SK-N-SH treated with all-trans-retinoic acid at 6 μM for 48 hours (cell line): ENCODE measurements at regions not wholly inside any gene's neighbourhood (a gene's known extent, or its start where the extent isn't known, plus 50 kb on each side); places are given as distances from the start of the nearest gene placed in this dataset.

Source experiments
- ATAC-seq: fragments of 200-7000 bp; cut with Tn5 transposase; 3 replicates; pipeline ENCODE4 v1.9.1; 2020; ENCODE audit warnings: mild to moderate bottlenecking, moderate library complexity
- ARNTL ChIP-seq: fragments of 450-650 bp; formaldehyde crosslinking; IDR thresholded peaks from 2 replicates; pipeline ENCODE4 v1.5.0; 2020; ENCODE audit warnings: low read depth, mild to moderate bottlenecking, moderate library complexity, borderline replicate concordance
- BACH2 ChIP-seq: fragments of 250-450 bp; sonication (Bioruptor Pico); IDR thresholded peaks from 2 replicates; pipeline ENCODE4 v1.9.0; 2021; ENCODE audit warnings: mild to moderate bottlenecking, borderline replicate concordance
- CSDC2 ChIP-seq: fragments of 250-450 bp; sonication (Bioruptor Pico); IDR thresholded peaks from 2 replicates; pipeline ENCODE4 v1.5.0; 2020; ENCODE audit warnings: mild to moderate bottlenecking, moderate library complexity
- CSRNP3 ChIP-seq: fragments of 250-450 bp; sonication (Bioruptor Pico); IDR thresholded peaks from 2 replicates; pipeline ENCODE4 v1.5.1; 2021; ENCODE audit warnings: mild to moderate bottlenecking, moderate library complexity
- ESRRG ChIP-seq: fragments of 250-450 bp; sonication (Bioruptor Pico); IDR thresholded peaks from 2 replicates; pipeline ENCODE4 v1.6.1; 2021; ENCODE audit warnings: mild to moderate bottlenecking
- GLIS3 ChIP-seq: fragments of 250-450 bp; sonication (Bioruptor Pico); IDR thresholded peaks from 2 replicates; pipeline ENCODE4 v1.5.0; 2020; ENCODE audit warnings: mild to moderate bottlenecking, moderate library complexity
- ISL1 ChIP-seq: fragments of 250-450 bp; sonication (Bioruptor Pico); IDR thresholded peaks from 2 replicates; pipeline ENCODE4 v2.1.2; 2022; ENCODE audit warnings: mild to moderate bottlenecking, moderate library complexity
- OSR1 ChIP-seq: fragments of 250-450 bp; sonication (Bioruptor Pico); IDR thresholded peaks from 2 replicates; pipeline ENCODE4 v1.8.0; 2022; ENCODE audit warnings: moderate library complexity, mild to moderate bottlenecking, inconsistent platforms
- PATZ1 ChIP-seq: fragments of 250-450 bp; sonication (Bioruptor Pico); IDR thresholded peaks from 2 replicates; pipeline ENCODE4 v1.8.0; 2020; ENCODE audit warnings: mild to moderate bottlenecking, moderate library complexity, borderline replicate concordance
- POU6F1 ChIP-seq: fragments of 250-450 bp; sonication (Bioruptor Pico); IDR thresholded peaks from 2 replicates; pipeline ENCODE4 v1.8.0; 2021; ENCODE audit warnings: low read depth, mild to moderate bottlenecking, moderate library complexity, borderline replicate concordance
- PPARA ChIP-seq: fragments of 250-450 bp; sonication (Bioruptor Pico); IDR thresholded peaks from 2 replicates; pipeline ENCODE4 v1.5.0; 2020; ENCODE audit warnings: mild to moderate bottlenecking, borderline replicate concordance
- RARB ChIP-seq: fragments of 250-450 bp; sonication (Bioruptor Pico); IDR thresholded peaks from 2 replicates; pipeline ENCODE4 v1.8.0; 2021; ENCODE audit warnings: mild to moderate bottlenecking, moderate library complexity
- SNAI2 ChIP-seq: fragments of 250-450 bp; sonication (Bioruptor Pico); IDR thresholded peaks from 2 replicates; pipeline ENCODE4 v1.5.0; 2020; ENCODE audit warnings: mild to moderate bottlenecking, moderate library complexity
- TCF4 ChIP-seq: fragments of 250-450 bp; sonication (Bioruptor Pico); IDR thresholded peaks from 2 replicates; pipeline ENCODE4 v1.8.0; 2021; ENCODE audit warnings: mild to moderate bottlenecking, moderate library complexity, borderline replicate concordance
- TOX ChIP-seq: fragments of 250-450 bp; sonication (Bioruptor Pico); IDR thresholded peaks from 2 replicates; pipeline ENCODE4 v1.8.0; 2021; ENCODE audit warnings: mild to moderate bottlenecking, moderate library complexity, borderline replicate concordance
- TSHZ2 ChIP-seq: fragments of 250-450 bp; sonication (Bioruptor Pico); IDR thresholded peaks from 2 replicates; pipeline ENCODE4 v1.5.0; 2020; ENCODE audit warnings: mild to moderate bottlenecking, moderate library complexity
- ZC3H10 ChIP-seq: fragments of 250-450 bp; sonication (Bioruptor Pico); IDR thresholded peaks from 2 replicates; pipeline ENCODE4 v1.5.1; 2021; ENCODE audit warnings: mild to moderate bottlenecking, moderate library complexity
- ZFP3 ChIP-seq: fragments of 250-450 bp; sonication (Bioruptor Pico); IDR thresholded peaks from 2 replicates; pipeline ENCODE4 v1.5.0; 2020; ENCODE audit warnings: mild to moderate bottlenecking, moderate library complexity
- ZFP30 ChIP-seq: fragments of 450-650 bp; formaldehyde crosslinking; IDR thresholded peaks from 2 replicates; pipeline ENCODE4 v1.5.0; 2022; ENCODE audit warnings: mild to moderate bottlenecking, moderate library complexity
- ZNF565 ChIP-seq: fragments of 450-650 bp; formaldehyde crosslinking; conservative IDR thresholded peaks from 2 replicates; pipeline ENCODE4 v1.5.0; 2020; ENCODE audit warnings: low read depth, mild to moderate bottlenecking, moderate library complexity
- ZNF70 ChIP-seq: fragments of 450-650 bp; formaldehyde crosslinking; IDR thresholded peaks from 2 replicates; pipeline ENCODE4 v1.5.0; 2020; ENCODE audit warnings: mild to moderate bottlenecking, moderate library complexity
- ZNF8 ChIP-seq: fragments of 450-650 bp; formaldehyde crosslinking; IDR thresholded peaks from 2 replicates; pipeline ENCODE4 v1.5.0; 2020; ENCODE audit warnings: mild to moderate bottlenecking, moderate library complexity

GRCh38 chr7:51757960-51758359 lies 441.4 kb upstream of the COBL start (continued):
- no peak for TF ChIP-seq PATZ1 (CRISPR knock-in tag)
- TF ChIP-seq TOX: no peak
- TF ChIP-seq ZNF70 (CRISPR knock-in tag): no peak
- TF ChIP-seq ARNTL: no peak
- no peak for TF ChIP-seq CSRNP3 (CRISPR knock-in tag)
- TF ChIP-seq, all 23 proteins: peak for 0

GRCh38 chr7:51732951-51733350 lies 416.3 kb upstream of the COBL start:
- TF ChIP-seq BACH2 (CRISPR knock-in tag) (no peak), ZNF565 (CRISPR knock-in tag) (no peak), POU6F1 (CRISPR knock-in tag) (no peak), ZFP3 (CRISPR knock-in tag) (no peak), ZC3H10 (CRISPR knock-in tag) (no peak), CSDC2 (CRISPR knock-in tag) (no peak), GLIS3 (CRISPR knock-in tag) (no peak), ZNF8 (no peak), OSR1 (CRISPR knock-in tag) (no peak), RARB (CRISPR knock-in tag) (no peak), PATZ1 (CRISPR knock-in tag) (no peak), TSHZ2 (CRISPR knock-in tag) (no peak), ESRRG (CRISPR knock-in tag) (no peak), ISL1 (CRISPR knock-in tag) (no peak), ARNTL (no peak), PPARA (no peak), TCF4 (CRISPR knock-in tag) (no peak), SNAI2 (CRISPR knock-in tag) (no peak)
- no peak for ATAC-seq

GRCh38 chr7:51732116-51732515 lies 415.5 kb upstream of the COBL start:
- no peak for ATAC-seq
- TF ChIP-seq ZFP3 (CRISPR knock-in tag) (no peak), ZNF565 (CRISPR knock-in tag) (no peak), PATZ1 (CRISPR knock-in tag) (no peak), TSHZ2 (CRISPR knock-in tag) (no peak), OSR1 (CRISPR knock-in tag) (no peak), ZFP30 (CRISPR knock-in tag) (no peak), SNAI2 (CRISPR knock-in tag) (no peak), GLIS3 (CRISPR knock-in tag) (no peak), ZNF70 (CRISPR knock-in tag) (no peak), PPARA (no peak)
